ENCODE measurements at regions not wholly inside any gene's neighbourhood (a gene's known extent, or its start where the extent isn't known, plus 50 kb on each side); places are given as distances from the start of the nearest gene placed in this dataset.
A peak's percentile ranks its signal among the peaks of the same experiment; 100 is the strongest.

DNA sequence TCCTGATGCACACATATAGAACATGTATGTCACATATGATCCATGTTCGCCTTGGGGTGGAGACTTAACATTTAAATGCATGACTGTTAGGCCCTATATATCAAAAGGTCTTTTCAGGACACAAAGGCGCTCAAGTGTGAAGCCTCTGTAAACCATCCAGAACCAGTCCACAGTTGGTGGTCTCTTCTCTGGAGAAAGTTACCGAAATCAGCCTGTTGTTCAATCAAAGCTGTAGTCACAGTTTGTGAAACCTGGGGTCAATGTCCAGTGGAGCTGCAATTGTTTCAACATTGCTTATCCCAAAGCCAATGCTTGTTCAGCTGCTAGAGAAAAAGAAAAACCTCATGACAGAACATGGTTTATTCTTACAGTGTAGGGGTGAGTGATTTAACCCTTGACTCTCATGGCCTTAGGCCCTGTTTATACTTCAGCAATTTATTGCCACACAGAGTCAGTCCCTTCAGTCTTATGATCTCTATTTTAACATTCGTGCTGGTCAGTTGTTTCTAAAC, 193.6 kb upstream of the CST7 start:
- no peak overlapping the region for H3K4me3 Mint-ChIP-seq
- no peak for ATAC-seq
- peaks cover 1 to 10% (median 1%) of the 10 kb centered on the region in 5 donors for H3K27me3 Mint-ChIP-seq
- POLR2A ChIA-PET = no interaction called here
- peaks cover 0 to 8% (median 2%) of the 10 kb centered on the region in 9 donors for H3K9me3 Mint-ChIP-seq
- H3K4me1 Mint-ChIP-seq = peaks cover 0 to 3% (median 0%) of the 10 kb centered on the region in 4 donors
- H3K36me3 Mint-ChIP-seq = no peaks in the 10 kb centered on the region
- no peak for DNase-seq
- H3K27ac Mint-ChIP-seq = no peak overlapping the region

DNA sequence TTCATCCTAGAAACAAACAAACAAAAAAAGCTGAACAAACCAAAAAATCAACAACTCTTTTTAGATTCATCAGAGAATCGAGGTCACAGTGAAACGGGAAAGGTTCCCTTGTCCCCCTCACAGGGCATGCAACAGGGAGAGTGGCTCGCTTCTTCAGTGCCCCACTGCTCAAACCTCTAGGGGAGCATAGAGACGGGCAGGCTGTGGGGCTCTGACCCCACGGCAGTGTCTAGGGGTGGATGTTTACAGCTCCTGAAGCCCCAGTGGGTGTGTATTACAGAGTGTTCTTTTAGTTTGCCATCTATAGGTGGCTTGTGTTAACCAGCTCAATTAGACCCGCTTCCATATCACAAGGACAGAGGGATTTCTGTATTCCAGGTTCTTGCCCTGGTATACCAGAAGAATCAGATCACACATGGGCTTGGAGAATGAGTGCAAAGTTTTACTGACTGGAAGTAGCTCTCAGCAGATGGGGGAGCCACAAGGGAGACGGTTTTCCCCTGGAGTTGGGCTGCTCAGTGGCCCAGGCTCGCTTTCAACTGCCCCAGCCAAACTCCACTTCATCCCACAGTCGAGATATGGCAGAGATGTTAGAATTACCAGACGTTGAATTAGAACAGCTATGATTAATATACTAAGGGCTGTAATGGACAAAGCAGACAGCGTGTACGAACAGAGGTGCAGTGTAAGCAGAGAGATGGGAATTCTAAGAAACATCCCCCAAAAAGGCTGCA, 192.6 kb upstream of the CST7 start:
- POLR2A ChIA-PET = no interaction called here
- Mint-ChIP-seq H3K27ac (no peak overlapping the region), H3K9me3 (peaks cover 0 to 14% (median 2%) of the 10 kb centered on the region in 9 donors), H3K27me3 (peaks cover 1 to 10% (median 1%) of the 10 kb centered on the region in 5 donors), H3K36me3 (peaks cover 0 to 4% (median 0%) of the 10 kb centered on the region in 3 donors), H3K4me3 (no peak overlapping the region), H3K4me1 (peaks cover 0 to 3% (median 0%) of the 10 kb centered on the region in 4 donors)
- no peak for DNase-seq
- ATAC-seq = no peak

DNA sequence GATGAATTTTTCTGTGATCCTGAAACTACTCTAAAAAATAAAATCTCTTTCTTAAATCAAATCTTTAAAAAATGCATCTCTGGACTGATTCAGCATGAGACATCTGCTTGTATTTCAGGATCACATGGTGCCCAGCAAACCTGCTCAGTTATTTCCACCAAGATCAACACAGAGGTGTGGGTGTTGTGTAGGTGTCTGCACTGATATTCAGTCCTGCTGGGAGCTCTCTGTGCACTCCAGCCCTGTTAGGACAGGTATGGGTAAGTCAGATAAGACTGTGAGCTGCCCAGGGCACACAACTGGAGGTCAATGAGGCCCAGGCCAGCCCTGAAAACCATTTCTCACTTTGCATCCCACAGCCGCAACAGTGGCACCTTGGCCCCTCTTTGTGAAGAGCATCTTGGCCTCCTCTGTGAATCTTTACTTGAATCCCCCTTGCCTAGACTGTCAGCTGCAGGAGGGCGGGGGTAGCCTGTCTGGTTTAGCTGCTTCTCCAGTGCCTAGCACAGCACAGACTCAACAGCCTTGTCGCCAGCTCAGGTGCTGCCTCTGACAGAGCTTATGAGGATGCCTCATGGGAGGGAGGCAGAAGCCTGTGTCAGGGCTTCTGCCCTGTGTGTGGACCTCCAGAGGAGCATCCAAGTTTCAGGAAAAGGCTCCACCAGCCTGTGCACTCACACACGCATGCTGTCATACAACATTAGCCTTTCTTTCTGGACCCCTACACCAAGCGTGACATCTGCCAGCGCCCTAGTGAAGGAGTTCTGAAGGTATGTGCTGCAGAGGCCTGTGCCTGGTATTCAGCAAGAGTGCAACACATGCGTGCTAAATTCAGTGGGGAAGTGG, 187.6 kb upstream of the CST7 start:
- POLR2A ChIA-PET = no interaction called here
- DNase-seq (peak in 1 of 10 donors; percentile 35), ATAC-seq (no peak)
- H3K4me1 Mint-ChIP-seq = peaks cover 0 to 6% (median 0%) of the 10 kb centered on the region in 4 donors
- H3K27ac Mint-ChIP-seq = no peak overlapping the region
- no peak overlapping the region for H3K4me3 Mint-ChIP-seq
- H3K27me3 Mint-ChIP-seq = peaks cover 3 to 23% (median 10%) of the 10 kb centered on the region in 5 donors
- H3K9me3 Mint-ChIP-seq = peaks cover 0 to 14% (median 2%) of the 10 kb centered on the region in 9 donors
- H3K36me3 Mint-ChIP-seq = peaks cover 0 to 4% (median 0%) of the 10 kb centered on the region in 3 donors

DNA sequence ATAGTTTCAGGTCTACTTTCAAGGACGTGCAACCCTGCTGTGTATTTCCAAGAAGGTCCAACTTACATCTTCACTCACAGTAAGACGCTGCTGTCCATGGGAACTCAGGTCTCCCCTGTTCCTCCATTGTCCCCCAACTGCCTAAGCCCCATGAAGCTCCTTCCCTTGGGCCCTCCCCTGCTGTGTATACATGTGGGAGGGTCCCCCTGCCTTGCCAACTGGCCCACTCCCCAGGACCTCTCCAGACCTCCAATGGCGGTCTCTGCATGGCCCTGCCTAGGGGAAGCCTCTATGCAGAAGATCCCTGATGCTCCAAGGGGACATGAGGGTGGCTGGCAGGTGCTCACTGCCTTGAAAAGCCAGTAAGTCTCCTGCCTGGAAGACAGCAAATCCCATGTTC, 186.7 kb upstream of the CST7 start:
- H3K27ac Mint-ChIP-seq = no peak overlapping the region
- H3K27me3 Mint-ChIP-seq = peaks cover 3 to 17% (median 9%) of the 10 kb centered on the region in 5 donors
- DNase-seq = no peak
- H3K9me3 Mint-ChIP-seq = peaks cover 0 to 14% (median 2%) of the 10 kb centered on the region in 9 donors
- POLR2A ChIA-PET = no interaction called here
- H3K4me3 Mint-ChIP-seq = no peak overlapping the region
- ATAC-seq = no peak
- H3K36me3 Mint-ChIP-seq = peaks cover 0 to 4% (median 0%) of the 10 kb centered on the region in 3 donors
- peaks cover 0 to 6% (median 0%) of the 10 kb centered on the region in 4 donors for H3K4me1 Mint-ChIP-seq

DNA sequence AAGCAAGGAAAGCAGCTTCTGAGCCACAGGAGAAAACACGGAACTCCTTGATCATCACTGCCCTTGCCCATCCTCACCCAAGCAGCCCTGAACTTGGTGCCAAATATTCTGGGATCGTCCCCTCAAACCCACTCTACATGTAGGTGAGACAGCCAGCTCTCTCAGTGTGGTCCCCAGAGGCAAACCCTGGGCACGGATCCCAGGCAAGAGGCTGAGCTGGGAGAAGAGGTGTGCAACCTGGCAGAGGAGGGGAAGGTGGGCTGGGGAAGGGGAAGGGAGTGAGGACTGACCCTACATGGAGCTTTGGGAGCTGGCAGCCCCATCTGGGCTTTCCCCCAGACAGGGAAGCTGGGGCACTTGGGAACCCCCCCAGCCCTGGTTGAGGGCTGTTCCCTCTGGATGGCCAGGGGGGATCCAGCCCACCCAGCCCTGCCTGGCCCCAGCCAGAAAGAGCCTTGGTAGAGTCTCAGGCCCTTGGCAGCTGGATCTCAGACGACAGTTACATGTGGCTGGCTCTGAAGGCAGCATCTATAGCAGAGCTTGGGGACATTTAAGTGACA, 186.2 kb upstream of the CST7 start:
- Mint-ChIP-seq H3K27me3 (peaks cover 3 to 17% (median 9%) of the 10 kb centered on the region in 5 donors), H3K9me3 (peaks cover 0 to 14% (median 2%) of the 10 kb centered on the region in 9 donors), H3K4me1 (peaks cover 0 to 6% (median 0%) of the 10 kb centered on the region in 4 donors), H3K4me3 (no peak overlapping the region), H3K36me3 (peaks cover 0 to 4% (median 0%) of the 10 kb centered on the region in 3 donors), H3K27ac (no peak overlapping the region)
- DNase-seq (no peak), ATAC-seq (no peak)
- POLR2A ChIA-PET = no interaction called here

DNA sequence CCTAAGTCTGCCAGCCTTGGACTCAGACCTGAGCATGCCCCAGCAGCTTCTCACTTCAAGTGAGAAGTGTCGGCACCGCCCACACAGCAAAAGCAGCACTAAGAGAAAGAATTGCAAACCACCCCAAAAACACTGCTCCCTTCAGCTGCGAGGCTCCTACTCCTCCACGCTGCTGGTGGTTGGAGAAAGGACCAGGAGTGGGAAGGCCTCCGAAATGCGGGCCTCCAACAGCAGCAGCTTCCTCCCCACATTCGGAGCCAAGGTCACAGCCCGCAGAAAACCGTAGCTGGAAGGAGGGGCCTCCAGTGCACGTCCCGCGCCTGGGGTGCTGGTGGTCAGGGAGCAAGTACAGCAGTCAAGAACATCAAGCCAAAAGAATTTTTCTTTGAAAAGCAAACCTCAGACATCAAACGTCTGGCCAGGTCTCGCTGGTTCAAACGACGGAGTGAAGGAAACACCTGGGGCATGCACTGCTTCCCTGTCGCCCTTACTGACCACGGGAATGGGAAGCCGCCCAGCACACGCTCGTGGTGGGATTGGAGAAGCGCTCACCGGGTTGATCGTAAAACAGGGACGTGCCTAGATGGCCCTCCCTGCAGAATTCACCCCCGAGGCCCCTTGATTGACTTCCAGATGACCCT, 185.6 kb upstream of the CST7 start:
- peaks cover 0 to 14% (median 2%) of the 10 kb centered on the region in 9 donors for H3K9me3 Mint-ChIP-seq
- peaks cover 0 to 6% (median 0%) of the 10 kb centered on the region in 4 donors for H3K4me1 Mint-ChIP-seq
- H3K36me3 Mint-ChIP-seq = peaks cover 0 to 4% (median 0%) of the 10 kb centered on the region in 3 donors
- POLR2A ChIA-PET = no interaction called here
- H3K4me3 Mint-ChIP-seq = peak overlapping the region in 1 of 10 donors; percentile 6
- H3K27ac Mint-ChIP-seq = peak overlapping the region in 1 of 10 donors; percentile 19
- DNase-seq = peak in 1 of 10 donors; percentile 37
- no peak for ATAC-seq
- peaks cover 6 to 17% (median 9%) of the 10 kb centered on the region in 5 donors for H3K27me3 Mint-ChIP-seq

DNA sequence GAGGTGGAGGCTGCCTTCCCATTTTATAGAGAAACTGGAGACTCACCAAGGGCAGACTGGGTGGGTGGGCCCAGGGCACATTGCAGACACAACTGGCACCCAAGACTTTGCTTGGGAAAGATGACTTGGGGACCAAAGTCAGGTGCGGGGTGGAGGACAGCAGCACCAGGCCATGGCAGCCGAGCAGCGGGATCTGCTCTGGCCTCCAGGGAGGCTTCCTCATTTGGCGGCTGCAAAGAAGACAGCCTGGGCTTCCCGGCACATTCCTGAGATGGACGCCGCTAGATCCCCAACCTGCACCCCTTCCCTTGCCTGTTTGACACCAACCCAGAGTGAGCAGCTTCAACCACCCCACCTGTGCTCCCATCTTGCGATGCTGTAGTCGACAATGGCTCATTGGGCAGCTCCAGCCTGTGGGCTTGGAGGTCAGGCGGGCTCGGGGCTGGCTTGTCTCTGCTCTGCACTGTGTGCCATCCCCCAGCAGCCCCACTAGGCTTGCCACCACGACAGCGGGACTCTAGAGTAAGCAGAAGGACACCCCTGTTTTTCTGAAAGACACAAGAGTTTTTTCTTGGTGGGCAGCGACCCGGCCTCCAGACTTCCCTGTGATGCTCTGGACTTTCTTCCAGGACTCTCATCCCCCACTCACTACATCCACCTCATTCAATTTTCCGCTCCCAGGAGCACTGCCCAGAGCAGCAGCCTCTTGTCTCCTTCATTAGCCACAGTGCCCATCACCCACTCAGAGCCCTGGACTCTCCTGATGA, 184.9 kb upstream of the CST7 start:
- H3K36me3 Mint-ChIP-seq = peaks cover 0 to 4% (median 0%) of the 10 kb centered on the region in 3 donors
- POLR2A ChIA-PET = no interaction called here
- DNase-seq (peak in 1 of 10 donors; percentile 30), ATAC-seq (no peak)
- H3K9me3 Mint-ChIP-seq = peaks cover 0 to 14% (median 2%) of the 10 kb centered on the region in 9 donors
- H3K4me1 Mint-ChIP-seq = peaks cover 0 to 6% (median 0%) of the 10 kb centered on the region in 4 donors
- no peak overlapping the region for H3K27ac Mint-ChIP-seq
- H3K27me3 Mint-ChIP-seq = peaks cover 7 to 21% (median 9%) of the 10 kb centered on the region in 5 donors
- H3K4me3 Mint-ChIP-seq = no peak overlapping the region

DNA sequence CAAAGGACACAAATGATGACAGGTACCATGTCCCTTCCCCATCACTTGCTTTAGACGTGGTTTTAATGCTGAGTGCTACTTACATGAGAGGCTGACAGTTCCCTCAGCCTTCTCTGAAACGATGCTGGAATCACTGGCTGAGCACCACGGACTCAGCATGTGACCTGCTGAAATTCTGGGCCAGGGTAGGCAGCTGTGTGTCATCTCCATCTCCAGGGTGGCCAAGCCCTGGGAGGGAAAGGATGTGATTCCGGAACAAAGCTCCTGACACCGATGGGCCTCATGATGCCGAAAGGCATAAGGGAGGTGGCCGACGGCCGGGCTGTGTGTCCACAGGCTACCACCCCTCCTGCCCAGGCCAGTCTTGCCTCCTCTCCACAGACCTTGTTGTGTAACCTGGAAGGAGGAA, 184.3 kb upstream of the CST7 start:
- no peak for ATAC-seq
- POLR2A ChIA-PET = no interaction called here
- Mint-ChIP-seq H3K4me1 (peaks cover 0 to 6% (median 0%) of the 10 kb centered on the region in 4 donors), H3K27ac (no peak overlapping the region), H3K36me3 (peaks cover 0 to 4% (median 0%) of the 10 kb centered on the region in 3 donors), H3K4me3 (no peak overlapping the region), H3K9me3 (peaks cover 0 to 13% (median 0%) of the 10 kb centered on the region in 9 donors), H3K27me3 (peaks cover 7 to 21% (median 9%) of the 10 kb centered on the region in 5 donors)
- DNase-seq = no peak

DNA sequence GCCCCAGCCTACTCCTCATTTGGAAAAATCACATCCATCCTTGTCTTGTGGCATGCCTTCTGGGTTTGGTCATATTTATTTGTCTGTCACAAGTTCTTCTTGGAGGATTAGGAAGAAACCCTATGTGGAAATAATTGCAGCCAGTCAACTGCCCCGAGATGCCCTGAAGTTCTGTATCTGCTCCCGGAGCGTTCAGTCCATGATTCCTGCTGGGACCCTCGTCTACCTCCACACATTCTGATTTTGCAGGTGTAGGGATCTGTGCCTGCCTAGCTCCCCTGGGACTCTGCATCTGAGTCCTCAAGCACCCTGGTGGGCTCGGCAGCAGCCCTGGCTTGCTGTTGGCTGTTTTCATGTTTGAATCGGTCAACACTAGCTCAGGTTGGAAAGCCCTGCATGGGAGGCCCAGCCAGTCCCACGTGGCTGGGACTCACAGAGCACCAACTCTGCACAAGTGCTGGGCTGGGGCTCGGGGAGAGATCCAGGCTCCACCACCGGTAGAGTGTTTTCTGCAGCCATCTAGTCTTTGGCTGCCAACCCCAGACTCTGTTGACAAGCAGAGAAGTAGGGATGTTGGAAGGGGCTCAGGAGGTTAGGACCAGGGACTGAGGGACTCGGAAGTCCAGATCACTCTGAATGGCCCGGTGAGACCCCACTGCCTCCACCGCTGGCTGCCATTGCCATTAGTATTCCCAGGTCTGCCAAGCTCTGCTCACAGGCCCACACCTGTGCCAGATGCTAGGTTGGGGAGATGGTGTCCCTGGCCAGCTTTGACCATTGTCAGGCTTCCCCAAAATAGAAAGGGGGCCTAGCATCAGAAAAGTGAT, 183.5 kb upstream of the CST7 start:
- H3K27ac Mint-ChIP-seq = no peak overlapping the region
- H3K9me3 Mint-ChIP-seq = peaks cover 0 to 5% (median 0%) of the 10 kb centered on the region in 9 donors
- ATAC-seq (no peak), DNase-seq (peak in 1 of 10 donors; percentile 34)
- peaks cover 7 to 21% (median 9%) of the 10 kb centered on the region in 5 donors for H3K27me3 Mint-ChIP-seq
- H3K36me3 Mint-ChIP-seq = peaks cover 0 to 4% (median 0%) of the 10 kb centered on the region in 3 donors
- no peak overlapping the region for H3K4me3 Mint-ChIP-seq
- peaks cover 0 to 6% (median 0%) of the 10 kb centered on the region in 4 donors for H3K4me1 Mint-ChIP-seq
- POLR2A ChIA-PET = no interaction called here

DNA sequence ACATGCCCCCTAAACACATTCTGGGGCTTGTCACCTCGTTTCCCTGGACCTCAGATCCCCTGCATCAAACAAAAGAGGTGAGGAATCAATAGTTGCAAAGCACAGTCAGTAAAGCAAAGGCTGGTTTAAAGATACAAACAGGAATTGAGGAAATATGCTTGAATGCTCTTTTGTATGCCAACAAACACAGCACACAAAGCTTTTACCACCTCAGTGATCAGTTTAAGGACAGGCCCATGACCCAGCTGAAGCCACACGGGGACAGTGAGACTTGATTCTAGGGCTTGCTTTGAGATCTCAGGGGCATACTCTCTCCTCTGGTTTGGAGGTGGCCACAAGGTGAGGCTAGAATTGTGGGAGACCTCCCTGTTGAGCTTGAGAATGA, 182.9 kb upstream of the CST7 start:
- no peak for DNase-seq
- POLR2A ChIA-PET = no interaction called here
- no peak for ATAC-seq
- H3K4me3 Mint-ChIP-seq = no peak overlapping the region
- peaks cover 7 to 21% (median 9%) of the 10 kb centered on the region in 5 donors for H3K27me3 Mint-ChIP-seq
- no peak overlapping the region for H3K27ac Mint-ChIP-seq
- H3K9me3 Mint-ChIP-seq = no peaks in the 10 kb centered on the region
- H3K36me3 Mint-ChIP-seq = no peaks in the 10 kb centered on the region
- peaks cover 0 to 10% (median 0%) of the 10 kb centered on the region in 4 donors for H3K4me1 Mint-ChIP-seq

Measured in naive thymus-derived CD8-positive, alpha-beta T cell (primary cell).